HG03520 (cell line): ENCODE measurements at regions not wholly inside any gene's neighbourhood (a gene's known extent, or its start where the extent isn't known, plus 50 kb on each side); places are given as distances from the start of the nearest gene placed in this dataset.
"Not testable (repeated sequence)": the region's sequence is repeated elsewhere in the genome, so short reads cannot be mapped to it uniquely, and the experiment has no call there.

Experiments used
- ATAC-seq: cut with Tn5 transposase; IDR thresholded peaks from one replicate; pipeline ENCODE4 v1.9.1; 2021; ENCODE audit warnings: mild to moderate bottlenecking, moderate library complexity; ENCODE audit not compliant: unreplicated experiment

- not testable (repeated sequence) for ATAC-seq
Measured at GRCh38 chr9:2391509-2392132, 230.0 kb upstream of the VLDLR start.

- not testable (repeated sequence) for ATAC-seq
Measured at GRCh38 chr9:2394087-2394741, 227.4 kb upstream of the VLDLR start.

- ATAC-seq = no peak
Measured at GRCh38 chr9:2395814-2396612, 225.6 kb upstream of the VLDLR start.

- no peak for ATAC-seq
Measured at GRCh38 chr9:2396622-2397285, 224.8 kb upstream of the VLDLR start.

- not testable (repeated sequence) for ATAC-seq
Measured at GRCh38 chr9:2397875-2398274, 223.7 kb upstream of the VLDLR start.

- not testable (repeated sequence) for ATAC-seq
Measured at GRCh38 chr9:2401746-2402145, 219.8 kb upstream of the VLDLR start.

- no peak for ATAC-seq
Measured at GRCh38 chr9:2403701-2404100, 217.9 kb upstream of the VLDLR start.

GRCh38 chr9:2406252-2406651, 215.3 kb upstream of the VLDLR start:
- no peak for ATAC-seq

GRCh38 chr9:2407450-2407849, 214.1 kb upstream of the VLDLR start:
- ATAC-seq = no peak

- no peak for ATAC-seq
Measured at GRCh38 chr9:2411459-2412215, 209.9 kb upstream of the VLDLR start.

GRCh38 chr9:2413160-2413805, 208.3 kb upstream of the VLDLR start:
- no peak for ATAC-seq

- ATAC-seq = no peak
Measured at GRCh38 chr9:2414465-2414864, 207.1 kb upstream of the VLDLR start.

- no peak for ATAC-seq
Measured at GRCh38 chr9:2415326-2415725, 206.3 kb upstream of the VLDLR start.

- ATAC-seq = no peak
Measured at GRCh38 chr9:2417730-2418129, 203.9 kb upstream of the VLDLR start.

GRCh38 chr9:2418619-2419018, 203.0 kb upstream of the VLDLR start:
- no peak for ATAC-seq

- ATAC-seq = no peak
Measured at GRCh38 chr9:2419347-2419746, 202.2 kb upstream of the VLDLR start.

GRCh38 chr9:2420543-2420942, 201.0 kb upstream of the VLDLR start:
- no peak for ATAC-seq

GRCh38 chr9:2424619-2425033, 197.0 kb upstream of the VLDLR start:
- no peak for ATAC-seq

- ATAC-seq = no peak
Measured at GRCh38 chr9:2425676-2426075, 195.9 kb upstream of the VLDLR start.
